ENCODE measurements at regions not wholly inside any gene's neighbourhood (a gene's known extent, or its start where the extent isn't known, plus 50 kb on each side); places are given as distances from the start of the nearest gene placed in this dataset.

GRCh38 chr2:217468042-217468830 lies 534.6 kb downstream of the TNS1 start:
- DNase-seq: no peak

- no peak for DNase-seq
Measured at GRCh38 chr2:217467331-217467730, 535.5 kb downstream of the TNS1 start.

- DNase-seq: no peak
Measured at GRCh38 chr2:217466805-217467204, 536.0 kb downstream of the TNS1 start.

- DNase-seq: no peak
Measured at GRCh38 chr2:217466104-217466503, 536.7 kb downstream of the TNS1 start.

GRCh38 chr2:217465100-217465499 lies 537.7 kb downstream of the TNS1 start:
- no peak for DNase-seq

GRCh38 chr2:217463402-217464075 lies 539.3 kb downstream of the TNS1 start:
- no peak for DNase-seq

GRCh38 chr2:217462121-217462520 lies 540.7 kb downstream of the TNS1 start:
- no peak for DNase-seq

GRCh38 chr2:217461674-217462073 lies 541.1 kb downstream of the TNS1 start:
- no peak for DNase-seq

GRCh38 chr2:217459680-217460405 lies 543.0 kb downstream of the TNS1 start:
- DNase-seq: no peak

GRCh38 chr2:217459016-217459415 lies 543.8 kb downstream of the TNS1 start:
- DNase-seq: no peak

- DNase-seq: no peak
Measured at GRCh38 chr2:217456016-217456415, 546.8 kb downstream of the TNS1 start.

GRCh38 chr2:217452928-217453327 lies 549.9 kb downstream of the TNS1 start:
- no peak for DNase-seq

GRCh38 chr2:217451666-217452065 lies 551.1 kb downstream of the TNS1 start:
- no peak for DNase-seq

GRCh38 chr2:217449444-217449843 lies 553.4 kb downstream of the TNS1 start:
- DNase-seq: no peak

GRCh38 chr2:217448860-217449259 lies 553.9 kb downstream of the TNS1 start:
- DNase-seq: no peak

GRCh38 chr2:217445723-217446122 lies 557.1 kb downstream of the TNS1 start:
- no peak for DNase-seq

- no peak for DNase-seq
Measured at GRCh38 chr2:217444932-217445331, 557.9 kb downstream of the TNS1 start.

GRCh38 chr2:217444509-217444908 lies 558.3 kb downstream of the TNS1 start:
- no peak for DNase-seq

GRCh38 chr2:217443601-217444000 lies 559.2 kb downstream of the TNS1 start:
- no peak for DNase-seq

GRCh38 chr2:217440000-217440399 lies 562.8 kb downstream of the TNS1 start:
- DNase-seq: no peak

- DNase-seq: no peak
Measured at GRCh38 chr2:217438821-217439220, 564.0 kb downstream of the TNS1 start.

GRCh38 chr2:217438136-217438535 lies 564.7 kb downstream of the TNS1 start:
- DNase-seq: no peak

GRCh38 chr2:217437290-217437870 lies 565.4 kb downstream of the TNS1 start:
- no peak for DNase-seq

All from GF-D8 (cell line).